Body of pancreas (tissue), 4 donors: ENCODE measurements at regions not wholly inside any gene's neighbourhood (a gene's known extent, or its start where the extent isn't known, plus 50 kb on each side); places are given as distances from the start of the nearest gene placed in this dataset.

Source experiments
- POLR2A ChIP-seq, 3 donors: fragments of 450-650 bp; IDR thresholded peaks; one replicate each; pipeline ENCODE4 v1.6.1; 2016; ENCODE audit warnings: antibody characterized with exemption in 3 of 3, mild to moderate bottlenecking in 2 of 3
- TF ChIP-seq, protein P1 (sequence below), 7 experiments: fragments of 450-650 bp in 4 of 7; fragments of 200-600 bp in 3 of 7; sonication (generic) in 3 of 7; IDR thresholded peaks; one replicate each; pipeline ENCODE4 v1.5.1; 2016 to 2019; ENCODE audit warnings: antibody characterized with exemption in 7 of 7

DNA sequence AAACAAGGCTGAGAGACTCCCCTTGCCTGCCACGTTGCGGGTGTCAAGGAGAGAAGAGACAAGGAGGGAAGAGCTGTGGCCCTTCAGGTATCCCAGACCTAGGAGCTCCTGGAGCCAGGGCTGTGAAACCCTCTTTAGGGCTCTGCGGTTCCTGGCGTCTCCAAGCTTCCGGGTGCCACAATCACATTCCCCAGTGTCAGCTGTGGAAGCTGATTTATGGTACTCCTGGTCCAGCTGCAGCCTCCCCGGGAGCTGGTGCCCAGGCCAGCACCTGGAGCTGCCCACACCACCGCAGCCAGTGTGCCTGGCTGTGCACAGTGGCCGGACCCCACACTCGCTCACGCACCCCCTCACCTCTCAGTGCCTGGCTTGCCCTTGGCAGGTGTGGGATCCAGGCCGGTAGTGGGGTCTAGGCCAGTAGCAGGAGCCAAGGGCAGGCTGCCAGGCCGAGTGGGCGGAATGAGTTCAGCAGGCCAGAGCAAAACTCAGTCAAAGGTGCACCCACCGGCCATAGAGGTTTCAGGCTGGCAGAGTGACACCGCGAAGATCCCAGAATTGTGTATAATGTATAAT is 58.9 kb upstream of the L3MBTL3 start:
- TF ChIP-seq, protein P1, sequence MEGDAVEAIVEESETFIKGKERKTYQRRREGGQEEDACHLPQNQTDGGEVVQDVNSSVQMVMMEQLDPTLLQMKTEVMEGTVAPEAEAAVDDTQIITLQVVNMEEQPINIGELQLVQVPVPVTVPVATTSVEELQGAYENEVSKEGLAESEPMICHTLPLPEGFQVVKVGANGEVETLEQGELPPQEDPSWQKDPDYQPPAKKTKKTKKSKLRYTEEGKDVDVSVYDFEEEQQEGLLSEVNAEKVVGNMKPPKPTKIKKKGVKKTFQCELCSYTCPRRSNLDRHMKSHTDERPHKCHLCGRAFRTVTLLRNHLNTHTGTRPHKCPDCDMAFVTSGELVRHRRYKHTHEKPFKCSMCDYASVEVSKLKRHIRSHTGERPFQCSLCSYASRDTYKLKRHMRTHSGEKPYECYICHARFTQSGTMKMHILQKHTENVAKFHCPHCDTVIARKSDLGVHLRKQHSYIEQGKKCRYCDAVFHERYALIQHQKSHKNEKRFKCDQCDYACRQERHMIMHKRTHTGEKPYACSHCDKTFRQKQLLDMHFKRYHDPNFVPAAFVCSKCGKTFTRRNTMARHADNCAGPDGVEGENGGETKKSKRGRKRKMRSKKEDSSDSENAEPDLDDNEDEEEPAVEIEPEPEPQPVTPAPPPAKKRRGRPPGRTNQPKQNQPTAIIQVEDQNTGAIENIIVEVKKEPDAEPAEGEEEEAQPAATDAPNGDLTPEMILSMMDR (IDR thresholded peaks at IDR 0.05), result no peak
- TF ChIP-seq POLR2A (IDR thresholded peaks at IDR 0.05), result no peak
